H1 (cell line): ENCODE measurements at regions not wholly inside any gene's neighbourhood (a gene's known extent, or its start where the extent isn't known, plus 50 kb on each side); places are given as distances from the start of the nearest gene placed in this dataset.
A peak's percentile ranks its signal among the peaks of the same experiment; 100 is the strongest.

Source experiments
- FOSL1 ChIP-seq: IDR thresholded peaks from 2 replicates; pipeline ENCODE4 v1.6.1; 2011; ENCODE audit warnings: mild to moderate bottlenecking, low read depth, low read length, moderate library complexity; ENCODE audit not compliant: insufficient read depth
- POLR2AphosphoS5 ChIP-seq: IDR thresholded peaks from 2 replicates; pipeline ENCODE4 v1.6.1; 2011; ENCODE audit warnings: low read depth, low read length
- POU5F1 ChIP-seq: IDR thresholded peaks from 2 replicates; pipeline ENCODE4 v1.6.1; 2011; ENCODE audit warnings: low read depth, mild to moderate bottlenecking, low read length, moderate library complexity
- RNF2 ChIP-seq: fragments of 200-900, 300-1000 bp; sonication (generic); IDR thresholded peaks from 2 replicates; pipeline ENCODE4 v1.7.1; 2016; ENCODE audit warnings: borderline replicate concordance, low read depth, mild to moderate bottlenecking, antibody characterized with exemption, low read length; ENCODE audit not compliant: poor library complexity, severe bottlenecking; ENCODE audit errors: missing control alignments
- RXRA ChIP-seq: IDR thresholded peaks from 2 replicates; pipeline ENCODE4 v1.6.1; 2011; ENCODE audit warnings: low read depth, mild to moderate bottlenecking, low read length, moderate library complexity; ENCODE audit not compliant: insufficient read depth
- SIRT6 ChIP-seq: IDR thresholded peaks from one replicate; pipeline ENCODE4 v1.7.1; 2012; ENCODE audit warnings: low read length, inconsistent platforms
- TAF7 ChIP-seq: optimal IDR thresholded peaks from 2 replicates; pipeline ENCODE3; 2011; ENCODE audit warnings: low read depth, mild to moderate bottlenecking, inconsistent platforms, low read length, moderate library complexity, borderline replicate concordance
- TEAD4 ChIP-seq: IDR thresholded peaks from 2 replicates; pipeline ENCODE4 v1.6.1; 2012; ENCODE audit warnings: low read depth, low read length, inconsistent platforms, mixed read lengths
- ZNF274 ChIP-seq: IDR thresholded peaks from 2 replicates; pipeline ENCODE4 v1.7.0; 2012; ENCODE audit warnings: low read length, borderline replicate concordance; ENCODE audit errors: extremely low read depth
- TF ChIP-seq, protein P1 (sequence below), 3 experiments: IDR thresholded peaks; 1 replicate in 2 of 3; 2 replicates in 1 of 3; pipeline versions ENCODE4 v1.5.1 to v1.6.1; 2011; ENCODE audit warnings: low read length in 3 of 3, mild to moderate bottlenecking in 3 of 3, inconsistent platforms in 2 of 3, low read depth in 1 of 3, moderate library complexity in 1 of 3; ENCODE audit not compliant: insufficient read depth in 1 of 3; ENCODE audit errors: control extremely low read depth in 1 of 3

DNA sequence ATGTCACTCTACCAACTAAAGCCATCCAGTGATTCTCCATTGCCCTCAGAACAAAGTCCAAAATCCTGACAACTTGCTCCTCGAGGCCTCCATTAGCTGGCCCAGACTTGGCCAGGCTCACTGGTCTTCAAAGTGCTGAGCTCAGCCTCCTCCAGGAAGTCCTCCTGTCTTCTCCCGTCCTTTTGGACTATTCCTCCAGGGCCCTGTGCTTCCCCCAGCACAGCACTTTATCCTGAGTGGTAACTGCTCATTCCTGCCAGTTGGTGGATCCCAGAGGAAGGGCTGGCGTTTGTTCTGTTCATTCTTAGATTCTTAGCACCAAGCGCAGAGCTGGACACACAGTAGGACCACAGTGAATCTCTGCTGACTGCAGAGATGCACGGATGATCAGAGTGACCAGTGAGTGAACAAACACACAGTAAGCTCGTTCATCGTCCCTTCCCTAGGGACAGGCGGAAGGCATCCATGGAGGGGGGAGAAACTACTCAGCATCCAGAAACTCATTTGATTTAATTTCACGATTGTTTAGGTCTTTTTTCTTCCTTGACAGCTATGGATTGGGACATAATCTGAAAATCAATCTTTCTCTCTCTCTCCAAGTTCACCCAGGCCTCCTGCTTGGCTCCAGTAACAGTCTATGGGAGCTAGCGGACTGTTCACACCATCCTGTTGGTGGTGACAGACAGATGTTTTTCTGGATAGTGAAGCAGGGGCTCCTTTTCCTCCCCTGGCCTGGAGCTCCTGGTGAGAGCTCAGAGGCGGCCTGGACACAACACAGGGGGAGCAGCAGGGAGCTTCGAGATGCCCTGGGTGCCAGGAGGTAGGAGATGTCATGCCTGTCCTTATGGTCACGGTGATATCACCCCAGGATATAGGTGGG lies 180.2 kb downstream of the PTPRU start (continued):
- TF ChIP-seq, protein P1, sequence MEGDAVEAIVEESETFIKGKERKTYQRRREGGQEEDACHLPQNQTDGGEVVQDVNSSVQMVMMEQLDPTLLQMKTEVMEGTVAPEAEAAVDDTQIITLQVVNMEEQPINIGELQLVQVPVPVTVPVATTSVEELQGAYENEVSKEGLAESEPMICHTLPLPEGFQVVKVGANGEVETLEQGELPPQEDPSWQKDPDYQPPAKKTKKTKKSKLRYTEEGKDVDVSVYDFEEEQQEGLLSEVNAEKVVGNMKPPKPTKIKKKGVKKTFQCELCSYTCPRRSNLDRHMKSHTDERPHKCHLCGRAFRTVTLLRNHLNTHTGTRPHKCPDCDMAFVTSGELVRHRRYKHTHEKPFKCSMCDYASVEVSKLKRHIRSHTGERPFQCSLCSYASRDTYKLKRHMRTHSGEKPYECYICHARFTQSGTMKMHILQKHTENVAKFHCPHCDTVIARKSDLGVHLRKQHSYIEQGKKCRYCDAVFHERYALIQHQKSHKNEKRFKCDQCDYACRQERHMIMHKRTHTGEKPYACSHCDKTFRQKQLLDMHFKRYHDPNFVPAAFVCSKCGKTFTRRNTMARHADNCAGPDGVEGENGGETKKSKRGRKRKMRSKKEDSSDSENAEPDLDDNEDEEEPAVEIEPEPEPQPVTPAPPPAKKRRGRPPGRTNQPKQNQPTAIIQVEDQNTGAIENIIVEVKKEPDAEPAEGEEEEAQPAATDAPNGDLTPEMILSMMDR (IDR thresholded peaks at IDR 0.05; ENCODE audit: control extremely low read depth in 1 of 3, insufficient read depth in 1 of 3, low read depth in 1 of 3, low read length in 3 of 3): peak; percentile 12 to 57 (median 25); a peak in 3 of 4 replicates
- TF ChIP-seq ZNF274 (no peak), RNF2 (no peak), TAF7 (no peak), SIRT6 (no peak), FOSL1 (no peak), POLR2AphosphoS5 (no peak), RXRA (no peak), POU5F1 (no peak), TEAD4 (peak; percentile 92)
